Peyer's patch (tissue), 4 donors: ENCODE measurements at regions not wholly inside any gene's neighbourhood (a gene's known extent, or its start where the extent isn't known, plus 50 kb on each side); places are given as distances from the start of the nearest gene placed in this dataset.
A peak's percentile ranks its signal among the peaks of the same experiment; 100 is the strongest.
"Not testable (repeated sequence)": the region's sequence is repeated elsewhere in the genome, so short reads cannot be mapped to it uniquely, and the experiment has no call there.

Experiments
- DNase-seq, 3 donors: peaks; one replicate each; pipeline ENCODE4 v3.0.0-alpha.2; 2017 to 2019
- H3K27ac ChIP-seq, 4 donors: fragments of 200-600 bp; sonication (generic); one replicate each; pipeline ENCODE4 v1.5.1; 2016 to 2019
- H3K27me3 ChIP-seq, 2 donors: fragments of 200-600 bp; sonication (generic); one replicate each; pipeline ENCODE4 v1.5.1; 2019
- H3K36me3 ChIP-seq, 3 donors: fragments of 200-600 bp; sonication (generic); one replicate each; pipeline ENCODE4 v1.5.1; 2016 to 2019
- H3K4me1 ChIP-seq, 4 donors: fragments of 200-600 bp; sonication (generic); one replicate each; pipeline ENCODE4 v1.5.1; 2016 to 2019
- H3K4me3 ChIP-seq, 4 donors: fragments of 200-600 bp; sonication (generic); 1 replicate in 3 of 4; 2 replicates in 1 of 4; pipeline ENCODE4 v1.5.1; 2016 to 2019; ENCODE audit warnings: mild to moderate bottlenecking in 1 of 4
- H3K9me3 ChIP-seq, 4 donors: fragments of 200-600 bp; sonication (generic); one replicate each; pipeline ENCODE4 v1.5.1; 2016 to 2019; ENCODE audit warnings: mild to moderate bottlenecking in 1 of 4
- POLR2A ChIP-seq, 2 donors: fragments of 450-650 bp; IDR thresholded peaks; one replicate each; pipeline ENCODE4 v1.5.1; 2017; ENCODE audit warnings: antibody characterized with exemption in 2 of 2, mild to moderate bottlenecking in 2 of 2, moderate library complexity in 2 of 2
- TF ChIP-seq, protein P1 (sequence below), 6 experiments: fragments of 450-650 bp in 4 of 6; fragments of 200-600 bp in 2 of 6; sonication (generic) in 1 of 6; IDR thresholded peaks; one replicate each; pipeline ENCODE4 v1.5.1; 2017 to 2019; ENCODE audit warnings: antibody characterized with exemption in 6 of 6, mild to moderate bottlenecking in 3 of 6, moderate library complexity in 1 of 6

DNA sequence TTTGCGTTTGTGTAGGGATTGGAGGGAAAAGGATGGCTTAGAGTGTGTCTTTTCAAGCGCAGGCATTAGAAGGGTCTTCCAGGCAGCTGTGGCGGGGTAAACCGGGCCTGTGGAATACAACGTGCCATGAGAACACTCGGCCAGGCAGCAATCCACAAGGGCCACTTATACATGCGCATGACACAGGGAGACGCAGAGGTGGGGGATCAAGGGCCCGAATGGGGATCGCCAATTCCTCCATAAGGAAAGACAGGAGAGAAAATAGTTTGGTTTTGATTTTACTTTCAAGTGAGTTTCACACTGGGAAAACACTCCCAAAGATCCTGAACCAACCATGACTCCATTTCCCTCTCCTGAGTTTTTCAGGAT, 71.6 kb downstream of the SPRING1 start:
- H3K27ac ChIP-seq, result peak overlapping the region in 2 of 4 donors; percentile 8 to 35
- peaks cover 0 to 13% (median 0%) of the 10 kb centered on the region in 4 donors for H3K4me1 ChIP-seq
- H3K27me3 ChIP-seq, result no peaks in the 10 kb centered on the region
- TF ChIP-seq, protein P1, sequence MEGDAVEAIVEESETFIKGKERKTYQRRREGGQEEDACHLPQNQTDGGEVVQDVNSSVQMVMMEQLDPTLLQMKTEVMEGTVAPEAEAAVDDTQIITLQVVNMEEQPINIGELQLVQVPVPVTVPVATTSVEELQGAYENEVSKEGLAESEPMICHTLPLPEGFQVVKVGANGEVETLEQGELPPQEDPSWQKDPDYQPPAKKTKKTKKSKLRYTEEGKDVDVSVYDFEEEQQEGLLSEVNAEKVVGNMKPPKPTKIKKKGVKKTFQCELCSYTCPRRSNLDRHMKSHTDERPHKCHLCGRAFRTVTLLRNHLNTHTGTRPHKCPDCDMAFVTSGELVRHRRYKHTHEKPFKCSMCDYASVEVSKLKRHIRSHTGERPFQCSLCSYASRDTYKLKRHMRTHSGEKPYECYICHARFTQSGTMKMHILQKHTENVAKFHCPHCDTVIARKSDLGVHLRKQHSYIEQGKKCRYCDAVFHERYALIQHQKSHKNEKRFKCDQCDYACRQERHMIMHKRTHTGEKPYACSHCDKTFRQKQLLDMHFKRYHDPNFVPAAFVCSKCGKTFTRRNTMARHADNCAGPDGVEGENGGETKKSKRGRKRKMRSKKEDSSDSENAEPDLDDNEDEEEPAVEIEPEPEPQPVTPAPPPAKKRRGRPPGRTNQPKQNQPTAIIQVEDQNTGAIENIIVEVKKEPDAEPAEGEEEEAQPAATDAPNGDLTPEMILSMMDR (IDR thresholded peaks at IDR 0.05), result no peak
- TF ChIP-seq POLR2A (IDR thresholded peaks at IDR 0.05), result no peak
- H3K9me3 ChIP-seq, result no peaks in the 10 kb centered on the region
- DNase-seq, result no peak
- no peak overlapping the region for H3K4me3 ChIP-seq
- no peaks in the 10 kb centered on the region for H3K36me3 ChIP-seq

DNA sequence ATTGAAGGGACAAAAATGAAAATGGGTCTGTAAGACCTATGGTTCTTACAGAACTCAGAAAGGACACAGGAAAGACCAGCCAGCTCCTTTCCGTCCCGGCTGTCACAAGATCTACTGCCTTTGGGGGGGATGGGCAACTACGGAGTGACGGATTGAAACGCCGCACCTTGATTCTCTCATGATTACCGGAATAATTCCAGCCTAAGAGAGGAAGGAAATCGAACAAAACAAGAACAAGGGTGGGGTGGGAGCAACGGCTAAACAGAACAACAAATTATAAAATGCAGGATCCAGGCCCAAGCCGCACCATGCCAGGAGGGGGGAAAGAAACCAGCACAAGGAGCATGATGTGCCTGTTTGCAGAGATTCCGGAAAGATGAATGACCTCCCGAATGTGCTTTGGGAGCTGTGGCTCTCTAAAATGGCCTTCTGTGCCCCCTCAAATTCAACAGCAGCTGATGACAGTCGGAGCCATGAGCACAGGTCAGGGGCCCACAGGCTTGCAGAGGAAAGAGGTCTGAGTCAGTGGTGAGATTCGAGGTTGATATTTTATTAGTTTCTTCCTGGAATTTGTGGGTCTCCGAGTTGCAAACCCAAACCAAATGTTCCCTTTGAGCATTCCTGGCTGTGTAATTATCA, 72.1 kb downstream of the SPRING1 start:
- no peak for TF ChIP-seq POLR2A (IDR thresholded peaks at IDR 0.05)
- TF ChIP-seq, protein P1 (IDR thresholded peaks at IDR 0.05), result no peak

DNA sequence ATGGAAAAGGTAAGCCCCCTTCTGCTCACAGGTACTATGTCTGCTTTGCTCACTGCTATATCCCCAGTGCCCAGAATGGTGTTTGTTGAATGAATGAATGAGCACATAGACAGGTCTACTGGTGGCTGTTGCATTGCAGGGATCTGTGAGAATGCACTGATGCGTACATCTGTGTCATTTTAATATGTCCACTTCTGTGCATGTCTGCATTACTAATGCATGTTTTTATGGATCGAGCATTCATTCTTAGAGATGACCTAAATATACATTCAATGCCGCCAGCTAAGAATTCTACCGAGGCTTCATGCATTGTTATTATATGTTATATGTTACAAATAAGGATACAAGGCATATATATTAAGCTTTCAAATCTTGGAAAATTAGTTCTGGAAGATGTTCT, 73.8 kb downstream of the SPRING1 start:
- peaks cover 0 to 13% (median 0%) of the 10 kb centered on the region in 4 donors for H3K4me1 ChIP-seq
- H3K4me3 ChIP-seq, result no peak overlapping the region
- no peak for TF ChIP-seq POLR2A (IDR thresholded peaks at IDR 0.05)
- TF ChIP-seq, protein P1 (IDR thresholded peaks at IDR 0.05), result no peak
- H3K27me3 ChIP-seq, result no peaks in the 10 kb centered on the region
- DNase-seq, result no peak
- H3K36me3 ChIP-seq, result no peaks in the 10 kb centered on the region
- H3K9me3 ChIP-seq, result no peaks in the 10 kb centered on the region
- H3K27ac ChIP-seq, result no peak overlapping the region

More for the DNA sequence above, 72.1 kb downstream of the SPRING1 start:
- Histone ChIP-seq H3K36me3 (no peaks in the 10 kb centered on the region), H3K27me3 (no peaks in the 10 kb centered on the region), H3K4me3 (no peak overlapping the region), H3K4me1 (peaks cover 0 to 13% (median 0%) of the 10 kb centered on the region in 4 donors), H3K27ac (peak overlapping the region in 2 of 4 donors; percentile 8 to 35), H3K9me3 (no peaks in the 10 kb centered on the region)
- DNase-seq, result no peak

DNA sequence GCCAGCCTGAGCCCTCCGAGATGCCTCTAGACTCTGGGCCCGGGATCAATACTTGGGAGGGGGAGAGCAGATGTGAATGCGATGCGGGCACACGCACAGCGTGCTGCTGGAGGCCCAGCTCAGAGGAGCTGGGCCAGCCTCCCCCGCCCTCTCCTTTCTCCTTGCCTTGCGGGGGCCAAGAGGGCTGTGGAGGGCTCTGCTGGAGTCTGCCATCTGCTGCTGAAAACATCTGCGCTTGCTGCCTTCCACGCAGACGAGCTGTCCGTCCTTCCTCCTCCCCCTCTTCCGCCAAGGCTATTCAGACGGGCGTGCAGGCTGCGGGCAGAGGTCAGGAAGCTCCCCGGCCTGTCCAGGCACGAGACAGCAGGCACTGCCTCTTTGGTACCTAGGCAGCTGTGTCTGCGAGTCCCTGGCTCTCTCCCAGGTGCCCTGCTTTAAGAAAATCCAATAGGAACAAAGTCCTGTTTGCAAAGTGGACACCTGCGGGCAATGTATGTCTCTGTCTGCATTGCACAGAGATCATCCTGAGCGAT, 75.2 kb downstream of the SPRING1 start:
- Histone ChIP-seq H3K36me3 (no peaks in the 10 kb centered on the region), H3K27ac (peak overlapping the region in 1 of 4 donors; percentile 4), H3K4me3 (peak overlapping the region in 2 of 4 donors; percentile 12 to 19), H3K27me3 (no peaks in the 10 kb centered on the region), H3K4me1 (peaks cover 0 to 13% (median 0%) of the 10 kb centered on the region in 4 donors), H3K9me3 (no peaks in the 10 kb centered on the region)
- TF ChIP-seq POLR2A (IDR thresholded peaks at IDR 0.05), result no peak
- TF ChIP-seq, protein P1 (IDR thresholded peaks at IDR 0.05), result no peak
- DNase-seq, result peak in 2 of 3 donors; percentile 55 to 69

DNA sequence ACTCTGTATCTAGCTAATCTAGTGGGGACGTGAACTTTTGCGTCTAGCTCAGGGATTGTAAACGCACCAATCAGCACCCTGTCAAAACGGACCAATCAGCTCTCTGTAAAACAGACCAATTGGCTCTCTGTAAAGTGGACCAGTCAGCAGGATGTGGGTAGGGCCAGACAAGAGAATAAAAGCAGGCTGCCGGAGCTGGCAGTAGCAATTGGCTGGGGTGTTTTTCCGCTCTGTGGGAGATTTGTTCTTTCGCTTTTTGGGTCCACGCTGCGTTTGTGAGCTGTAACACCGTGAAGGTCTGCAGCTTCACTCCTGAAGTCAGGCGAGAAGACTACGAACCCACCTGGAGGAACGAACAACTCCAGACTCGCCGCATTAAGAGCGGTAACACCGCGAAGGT, 76.5 kb downstream of the SPRING1 start:
- Histone ChIP-seq H3K9me3 (no peaks in the 10 kb centered on the region), H3K27ac (no peak overlapping the region), H3K4me1 (peaks cover 0 to 13% (median 0%) of the 10 kb centered on the region in 4 donors), H3K4me3 (no peak overlapping the region), H3K27me3 (no peaks in the 10 kb centered on the region), H3K36me3 (no peaks in the 10 kb centered on the region)
- TF ChIP-seq, protein P1 (IDR thresholded peaks at IDR 0.05), result no peak
- TF ChIP-seq POLR2A (IDR thresholded peaks at IDR 0.05), result no peak
- no peak for DNase-seq

DNA sequence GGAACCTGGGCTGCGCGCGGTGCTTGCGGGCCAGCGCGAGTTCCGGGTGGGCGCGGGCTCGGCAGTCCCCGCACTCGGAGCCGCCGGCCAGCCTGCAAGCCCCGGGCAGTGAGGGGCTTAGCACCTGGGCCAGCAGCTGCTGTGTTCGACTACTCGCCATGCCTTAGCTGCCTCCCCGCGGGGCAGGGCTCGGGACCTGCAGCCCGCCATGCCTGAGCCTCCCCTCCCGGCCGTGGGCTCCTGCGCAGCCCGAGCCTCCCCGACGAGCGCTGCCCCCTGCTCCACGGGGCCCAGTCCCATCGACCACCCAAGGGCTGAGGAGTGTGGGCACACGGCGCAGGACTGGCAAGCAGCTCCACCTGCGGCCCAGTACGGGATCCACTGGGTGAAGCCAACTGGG, 77.1 kb downstream of the SPRING1 start:
- H3K27ac ChIP-seq, H3K27me3 ChIP-seq, DNase-seq, H3K36me3 ChIP-seq, H3K9me3 ChIP-seq, H3K4me3 ChIP-seq: not testable (repeated sequence)
- peaks cover 0 to 13% (median 0%) of the 10 kb centered on the region in 4 donors for H3K4me1 ChIP-seq
